Progenitor cell of endocrine pancreas (in vitro differentiated cells): ENCODE measurements at regions not wholly inside any gene's neighbourhood (a gene's known extent, or its start where the extent isn't known, plus 50 kb on each side); places are given as distances from the start of the nearest gene placed in this dataset.

Experiments used
- DNase-seq: peaks from one replicate; pipeline ENCODE4 v3.0.0; 2021; ENCODE audit warnings: low spot score; ENCODE audit not compliant: unreplicated experiment
- H3K27ac Mint-ChIP-seq: 2 replicates; pipeline ENCODE4 v1.8.0; 2021; ENCODE audit warnings: mild to moderate bottlenecking, moderate library complexity, mixed read lengths
- H3K27me3 Mint-ChIP-seq: 2 replicates; pipeline ENCODE4 v1.8.0; 2021; ENCODE audit warnings: mixed read lengths
- H3K36me3 Mint-ChIP-seq: 2 replicates; pipeline ENCODE4 v1.8.0; 2022; ENCODE audit warnings: mixed read lengths; ENCODE audit not compliant: insufficient read depth
- H3K4me1 Mint-ChIP-seq: 2 replicates; pipeline ENCODE4 v1.8.0; 2021; ENCODE audit warnings: low read depth, mixed read lengths
- H3K4me3 Mint-ChIP-seq: 2 replicates; pipeline ENCODE4 v1.8.0; 2021; ENCODE audit warnings: low read depth, mild to moderate bottlenecking, moderate library complexity, mixed read lengths
- H3K9me3 Mint-ChIP-seq: 2 replicates; pipeline ENCODE4 v1.8.0; 2021; ENCODE audit warnings: low read depth, mixed read lengths
- TF ChIP-seq, protein P1 (sequence below): fragments of 200-600 bp; sonication (generic); IDR thresholded peaks from one replicate; pipeline ENCODE4 v1.5.0; 2021; ENCODE audit warnings: antibody characterized with exemption, mild to moderate bottlenecking; ENCODE audit not compliant: unreplicated experiment

DNA sequence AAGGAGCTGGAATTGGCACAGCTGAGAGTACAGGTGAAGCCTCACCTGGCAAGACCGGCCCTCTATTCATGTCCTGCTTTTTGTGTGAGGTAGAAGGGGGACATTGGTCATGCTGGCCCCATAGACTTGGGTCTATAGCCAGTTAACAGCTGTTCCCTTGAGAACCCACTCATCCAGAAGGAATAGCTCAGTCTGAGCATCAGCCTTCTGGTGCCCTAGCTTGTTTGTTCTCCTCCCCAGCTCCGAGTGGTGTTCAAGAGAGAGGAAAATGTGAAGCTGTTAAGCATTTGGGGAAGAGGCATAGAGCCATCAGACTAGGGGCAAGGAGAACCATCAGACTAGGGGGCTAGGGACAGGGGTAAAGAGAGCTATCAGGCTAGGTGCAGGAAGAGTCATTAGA is 290.9 kb downstream of the SIPA1L2 start:
- TF ChIP-seq, protein P1, sequence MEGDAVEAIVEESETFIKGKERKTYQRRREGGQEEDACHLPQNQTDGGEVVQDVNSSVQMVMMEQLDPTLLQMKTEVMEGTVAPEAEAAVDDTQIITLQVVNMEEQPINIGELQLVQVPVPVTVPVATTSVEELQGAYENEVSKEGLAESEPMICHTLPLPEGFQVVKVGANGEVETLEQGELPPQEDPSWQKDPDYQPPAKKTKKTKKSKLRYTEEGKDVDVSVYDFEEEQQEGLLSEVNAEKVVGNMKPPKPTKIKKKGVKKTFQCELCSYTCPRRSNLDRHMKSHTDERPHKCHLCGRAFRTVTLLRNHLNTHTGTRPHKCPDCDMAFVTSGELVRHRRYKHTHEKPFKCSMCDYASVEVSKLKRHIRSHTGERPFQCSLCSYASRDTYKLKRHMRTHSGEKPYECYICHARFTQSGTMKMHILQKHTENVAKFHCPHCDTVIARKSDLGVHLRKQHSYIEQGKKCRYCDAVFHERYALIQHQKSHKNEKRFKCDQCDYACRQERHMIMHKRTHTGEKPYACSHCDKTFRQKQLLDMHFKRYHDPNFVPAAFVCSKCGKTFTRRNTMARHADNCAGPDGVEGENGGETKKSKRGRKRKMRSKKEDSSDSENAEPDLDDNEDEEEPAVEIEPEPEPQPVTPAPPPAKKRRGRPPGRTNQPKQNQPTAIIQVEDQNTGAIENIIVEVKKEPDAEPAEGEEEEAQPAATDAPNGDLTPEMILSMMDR = no peak
- Mint-ChIP-seq H3K36me3 (no peaks in the 10 kb centered on the region), H3K9me3 (peaks cover 3% of the 10 kb centered on the region), H3K27me3 (peaks cover 30% of the 10 kb centered on the region), H3K27ac (no peak overlapping the region), H3K4me3 (no peak overlapping the region), H3K4me1 (peaks cover 15% of the 10 kb centered on the region)
- DNase-seq = no peak

DNA sequence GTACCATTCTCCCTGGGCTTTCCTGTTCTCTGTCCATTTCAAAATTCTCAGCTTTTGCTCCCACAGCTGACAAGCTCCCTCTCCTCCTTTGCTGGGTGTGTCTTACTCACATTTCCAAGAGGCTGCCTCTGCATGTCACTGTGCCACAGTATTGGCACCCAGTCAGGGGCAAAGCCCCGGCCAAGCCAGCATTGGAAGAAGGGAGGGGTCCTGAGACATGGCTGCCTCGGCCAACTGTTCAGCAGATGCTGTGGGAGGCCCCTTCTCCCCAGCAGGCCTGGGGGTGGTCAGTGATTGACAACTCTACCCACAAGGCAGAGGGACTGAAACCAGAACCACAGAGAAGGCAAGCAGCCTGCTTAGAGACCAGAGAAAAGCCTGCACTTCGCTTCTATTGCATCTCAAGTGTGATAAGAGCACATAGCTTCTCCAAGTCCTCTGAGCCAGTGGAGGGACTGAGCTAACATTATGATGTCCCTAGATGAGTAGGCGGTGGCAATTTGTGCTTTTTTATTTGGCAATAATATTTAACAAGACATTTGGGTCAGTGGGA is 294.1 kb downstream of the SIPA1L2 start:
- H3K4me1 Mint-ChIP-seq = peaks cover 15% of the 10 kb centered on the region
- H3K36me3 Mint-ChIP-seq = peaks cover 2% of the 10 kb centered on the region
- peaks cover 3% of the 10 kb centered on the region for H3K9me3 Mint-ChIP-seq
- no peak overlapping the region for H3K4me3 Mint-ChIP-seq
- peaks cover 25% of the 10 kb centered on the region for H3K27me3 Mint-ChIP-seq
- H3K27ac Mint-ChIP-seq = no peak overlapping the region
- TF ChIP-seq, protein P1 = no peak
- DNase-seq = no peak

DNA sequence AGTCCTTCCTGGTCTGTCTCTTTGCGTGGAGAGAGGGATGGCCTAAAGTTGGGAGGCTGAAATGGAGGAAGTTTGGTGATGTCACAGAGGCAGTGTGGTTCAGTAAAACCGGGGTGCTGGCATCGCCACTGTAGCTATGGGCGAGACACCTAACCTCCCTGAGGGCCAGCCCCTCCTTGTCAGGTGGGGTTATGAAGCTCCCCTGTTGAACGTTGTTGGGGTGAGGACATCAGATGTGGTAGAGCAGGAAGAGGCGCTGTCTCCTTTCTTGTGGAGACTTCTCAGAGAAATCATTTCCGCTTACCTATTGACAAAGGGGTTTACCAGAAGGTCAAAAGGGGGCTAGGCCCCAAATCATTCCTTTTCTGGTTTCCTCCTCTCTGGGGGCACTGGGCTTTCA is 294.7 kb downstream of the SIPA1L2 start:
- H3K4me1 Mint-ChIP-seq = peaks cover 15% of the 10 kb centered on the region
- no peak overlapping the region for H3K4me3 Mint-ChIP-seq
- no peak for DNase-seq
- H3K27ac Mint-ChIP-seq = no peak overlapping the region
- TF ChIP-seq, protein P1 = no peak
- peaks cover 22% of the 10 kb centered on the region for H3K27me3 Mint-ChIP-seq
- H3K36me3 Mint-ChIP-seq = peaks cover 2% of the 10 kb centered on the region
- peaks cover 3% of the 10 kb centered on the region for H3K9me3 Mint-ChIP-seq

DNA sequence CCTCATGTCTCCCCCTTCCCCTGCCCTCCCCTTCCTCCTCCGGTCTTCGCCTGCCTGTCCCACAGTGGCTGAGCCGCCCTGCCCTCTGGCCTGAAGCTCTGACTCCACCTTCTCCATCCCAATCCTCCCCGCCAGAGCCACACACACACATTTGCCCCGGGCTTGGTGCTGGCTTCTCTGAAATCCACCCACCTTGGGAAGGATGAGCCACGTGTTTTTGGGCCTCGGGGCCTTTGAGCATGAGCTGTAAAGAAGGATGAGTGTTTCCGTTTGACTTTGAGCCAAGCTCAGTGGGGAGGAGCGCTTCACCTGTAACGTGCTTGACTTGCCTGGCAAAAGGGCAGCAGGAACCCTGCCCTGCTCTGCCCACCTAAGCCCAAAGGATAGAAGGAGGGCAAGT is 295.1 kb downstream of the SIPA1L2 start:
- Mint-ChIP-seq H3K9me3 (peaks cover 3% of the 10 kb centered on the region), H3K27me3 (peaks cover 22% of the 10 kb centered on the region), H3K36me3 (peaks cover 2% of the 10 kb centered on the region), H3K4me1 (peaks cover 15% of the 10 kb centered on the region), H3K27ac (no peak overlapping the region), H3K4me3 (no peak overlapping the region)
- TF ChIP-seq, protein P1 = no peak
- no peak for DNase-seq

DNA sequence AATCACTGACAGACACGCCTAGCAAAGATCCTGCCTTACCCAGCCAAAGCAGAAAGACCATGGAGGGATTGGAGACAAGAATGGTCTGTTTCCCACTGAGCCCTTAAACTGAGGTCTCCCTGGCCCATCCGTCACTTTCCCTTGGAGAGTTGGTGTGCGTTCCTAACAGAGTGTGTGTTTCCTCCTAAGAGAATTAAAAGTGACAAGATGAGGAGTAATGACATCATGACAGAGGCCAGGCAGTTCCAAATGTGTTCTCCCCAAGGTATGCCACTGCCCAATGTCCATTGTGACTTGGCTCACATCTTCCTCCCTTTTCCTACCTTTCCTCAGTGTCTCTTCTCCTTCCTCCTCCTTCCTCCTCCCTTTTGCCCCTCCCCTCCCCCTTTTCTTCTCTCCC is 295.7 kb downstream of the SIPA1L2 start:
- peaks cover 16% of the 10 kb centered on the region for H3K4me1 Mint-ChIP-seq
- H3K27me3 Mint-ChIP-seq = peaks cover 19% of the 10 kb centered on the region
- DNase-seq = no peak
- peaks cover 2% of the 10 kb centered on the region for H3K36me3 Mint-ChIP-seq
- TF ChIP-seq, protein P1 = no peak
- H3K27ac Mint-ChIP-seq = no peak overlapping the region
- no peak overlapping the region for H3K4me3 Mint-ChIP-seq
- H3K9me3 Mint-ChIP-seq = peaks cover 3% of the 10 kb centered on the region
